Endothelial cell of umbilical vein (primary cell): ENCODE measurements at regions not wholly inside any gene's neighbourhood (a gene's known extent, or its start where the extent isn't known, plus 50 kb on each side); places are given as distances from the start of the nearest gene placed in this dataset.

Source experiments
- BruUV-seq: library from RNA; stranded (reverse); fragments of 400-500 nt; replicated peaks from 2 replicates; lab custom pipeline; 2021; lab: Mats Ljungman, UMichigan
- CTCF ChIA-PET: fragments of 300-600, 350-600 bp; sonication (Branson Sonifier 250); formaldehyde crosslinking; loops from one replicate; lab custom pipeline; 2021; ENCODE audit warnings: antibody characterized with exemption, inconsistent platforms; lab: Charles Lee
- POLR2A ChIA-PET: fragments of 300-600, 350-600 bp; sonication (Branson Sonifier 250); formaldehyde crosslinking; loops from one replicate; lab custom pipeline; 2021; ENCODE audit warnings: antibody characterized with exemption, inconsistent platforms; lab: Charles Lee
- DNase-seq: peaks from one replicate; pipeline ENCODE4 v3.0.0-alpha.2; 2011; ENCODE audit warnings: low read depth, low spot score
- FAIRE-seq: peaks from 2 replicates; lab custom pipeline; 2011; peaks lifted over from hg19 to GRCh38; lab: Jason Lieb, UNC
- H2AFZ ChIP-seq: 2 replicates; pipeline ENCODE4 v1.6.0; 2012; ENCODE audit warnings: low read depth, low read length, control low read depth, inconsistent platforms
- H3K27ac ChIP-seq: 2 replicates; pipeline ENCODE4 v1.5.1; 2011; ENCODE audit warnings: low read depth, mild to moderate bottlenecking, control low read depth, low read length, moderate library complexity; ENCODE audit not compliant: insufficient read depth
- H3K27me3 ChIP-seq, 2 experiments: 2 replicates each; pipeline versions ENCODE4 v1.6.0 to v1.6.1; 2011; ENCODE audit warnings: low read length in 2 of 2, mixed read lengths in 1 of 2; ENCODE audit not compliant: control insufficient read depth in 2 of 2, insufficient read depth in 2 of 2
- H3K36me3 ChIP-seq, 2 experiments: 2 replicates in 1 of 2; 3 replicates in 1 of 2; pipeline ENCODE4 v1.5.1; 2011; ENCODE audit warnings: low read length in 2 of 2, mild to moderate bottlenecking in 1 of 2, moderate library complexity in 1 of 2; ENCODE audit not compliant: control insufficient read depth in 2 of 2, insufficient read depth in 2 of 2; ENCODE audit errors: extremely low read depth in 1 of 2
- H3K4me1 ChIP-seq: 3 replicates; pipeline ENCODE4 v1.5.1; 2011; ENCODE audit warnings: mild to moderate bottlenecking, low read length; ENCODE audit not compliant: control insufficient read depth, insufficient read depth; ENCODE audit errors: extremely low read depth
- H3K4me2 ChIP-seq: 2 replicates; pipeline ENCODE4 v1.6.1; 2011; ENCODE audit warnings: low read length, control low read depth, mixed read lengths; ENCODE audit not compliant: insufficient read depth
- H3K4me3 ChIP-seq, 3 experiments: fragments of 200-600 bp in 1 of 3; sonication (generic), shearing (Covaris generic) in 1 of 3; replicated peaks in 1 of 3; 2 replicates each; pipeline ENCODE4 v1.5.1; 2011 to 2016; ENCODE audit warnings: control low read depth in 3 of 3, low read length in 3 of 3, mild to moderate bottlenecking in 2 of 3, inconsistent platforms in 1 of 3, low read depth in 1 of 3, moderate library complexity in 1 of 3; ENCODE audit not compliant: insufficient read depth in 1 of 3
- H3K79me2 ChIP-seq: 2 replicates; pipeline ENCODE4 v1.6.0; 2012; ENCODE audit warnings: low read length, inconsistent platforms; ENCODE audit not compliant: control insufficient read depth, insufficient read depth
- H3K9ac ChIP-seq: replicated peaks from 2 replicates; pipeline ENCODE3; 2011; ENCODE audit warnings: low read length, control low read depth; ENCODE audit not compliant: insufficient read depth; ENCODE audit errors: extremely low read depth
- H3K9me1 ChIP-seq: replicated peaks from 3 replicates; pipeline ENCODE4 v1.6.0; 2011; ENCODE audit warnings: mild to moderate bottlenecking, low read length; ENCODE audit not compliant: control insufficient read depth, insufficient read depth; ENCODE audit errors: extremely low read depth
- H3K9me3 ChIP-seq: replicated peaks from 2 replicates; pipeline ENCODE4 v1.5.1; 2012; ENCODE audit warnings: low read length, inconsistent platforms; ENCODE audit not compliant: control insufficient read depth, insufficient read depth
- H4K20me1 ChIP-seq: replicated peaks from 2 replicates; pipeline ENCODE3; 2011; ENCODE audit warnings: mild to moderate bottlenecking, low read length; ENCODE audit not compliant: control insufficient read depth, insufficient read depth; ENCODE audit errors: extremely low read depth
- EZH2 ChIP-seq: IDR thresholded peaks from 2 replicates; pipeline ENCODE4 v1.6.1; 2012; ENCODE audit warnings: borderline replicate concordance, low read depth, mild to moderate bottlenecking, moderate library complexity, low read length, inconsistent platforms; ENCODE audit not compliant: severe bottlenecking
- FOS ChIP-seq: IDR thresholded peaks from 2 replicates; pipeline ENCODE4 v1.6.1; 2011; ENCODE audit warnings: mild to moderate bottlenecking, low read length, moderate library complexity, borderline replicate concordance; ENCODE audit not compliant: insufficient read depth
- GATA2 ChIP-seq: IDR thresholded peaks from 2 replicates; pipeline ENCODE4 v1.7.0; 2011; ENCODE audit warnings: low read depth, mild to moderate bottlenecking, moderate library complexity, mixed read lengths, low read length; ENCODE audit not compliant: insufficient read length, insufficient read depth
- JUN ChIP-seq: IDR thresholded peaks from 2 replicates; pipeline ENCODE4 v1.6.1; 2011; ENCODE audit warnings: borderline replicate concordance, low read depth; ENCODE audit not compliant: insufficient read length, insufficient read depth
- MYC ChIP-seq: IDR thresholded peaks from one replicate; pipeline ENCODE4 v1.6.1; 2011; ENCODE audit warnings: mild to moderate bottlenecking, low read depth, low read length
- POLR2A ChIP-seq: IDR thresholded peaks from 2 replicates; pipeline ENCODE4 v1.6.1; 2012; ENCODE audit warnings: low read depth, mild to moderate bottlenecking, control low read depth, low read length
- POLR2AphosphoS5 ChIP-seq: IDR thresholded peaks from 2 replicates; pipeline ENCODE4 v1.6.1; 2012; ENCODE audit warnings: low read depth, mild to moderate bottlenecking, control low read depth, low read length, moderate library complexity; ENCODE audit not compliant: insufficient read depth
- dilution Hi-C: fragments of 300-500 bp; cut with MboI; formaldehyde crosslinking; loops from one replicate; pipeline ENCODE4 v1.15.0; 2019; ENCODE audit warnings: low sequenced_read_pairs; ENCODE audit not compliant: extremely low pct_ligation_motif_present
- intact Hi-C: fragments of 100-400 bp; cut with micrococcal nuclease; formaldehyde crosslinking; loops from one replicate; pipeline ENCODE4 v1.10.0; 2022
- TF ChIP-seq, protein P1 (sequence below): IDR thresholded peaks from 2 replicates; pipeline ENCODE4 v1.6.1; 2011; ENCODE audit not compliant: insufficient read depth, insufficient read length
- TF ChIP-seq, protein P2 (sequence below), 2 donors: IDR thresholded peaks; 1 replicate in 1 of 2; 2 replicates in 1 of 2; pipeline ENCODE4 v1.5.1; 2011; ENCODE audit warnings: low read length in 2 of 2, mild to moderate bottlenecking in 2 of 2, moderate library complexity in 2 of 2, control low read depth in 1 of 2, inconsistent platforms in 1 of 2, low read depth in 1 of 2; ENCODE audit not compliant: insufficient read depth in 1 of 2; ENCODE audit errors: extremely low read depth in 1 of 2

DNA sequence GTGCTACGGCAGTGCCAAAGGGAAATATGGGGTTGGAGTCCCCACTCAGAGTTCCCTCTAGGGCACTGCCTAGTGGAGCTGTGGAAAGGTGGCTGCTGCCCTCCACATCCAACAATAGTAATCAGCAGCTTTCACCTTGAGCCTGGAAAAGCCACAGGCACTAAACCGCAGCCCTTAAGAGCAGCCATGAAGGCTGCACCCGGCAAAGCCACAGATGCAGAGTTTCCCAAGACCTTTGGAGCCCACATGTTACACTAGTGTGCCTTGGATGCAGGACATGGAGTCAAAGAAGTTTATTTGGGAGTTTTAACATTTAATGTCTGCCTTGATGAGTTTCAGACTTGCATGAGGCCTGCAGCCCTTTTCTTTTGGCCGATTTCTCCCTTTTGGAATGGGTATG lies 91.4 kb upstream of the HSF2 start:
- dilution Hi-C loops (no loop called here), intact Hi-C loops (no loop called here)
- TF ChIP-seq, protein P1, sequence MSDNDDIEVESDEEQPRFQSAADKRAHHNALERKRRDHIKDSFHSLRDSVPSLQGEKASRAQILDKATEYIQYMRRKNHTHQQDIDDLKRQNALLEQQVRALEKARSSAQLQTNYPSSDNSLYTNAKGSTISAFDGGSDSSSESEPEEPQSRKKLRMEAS = no peak
- TF ChIP-seq POLR2AphosphoS5 = no peak
- TF ChIP-seq FOS = no peak
- TF ChIP-seq EZH2 = no peak
- TF ChIP-seq, protein P2, sequence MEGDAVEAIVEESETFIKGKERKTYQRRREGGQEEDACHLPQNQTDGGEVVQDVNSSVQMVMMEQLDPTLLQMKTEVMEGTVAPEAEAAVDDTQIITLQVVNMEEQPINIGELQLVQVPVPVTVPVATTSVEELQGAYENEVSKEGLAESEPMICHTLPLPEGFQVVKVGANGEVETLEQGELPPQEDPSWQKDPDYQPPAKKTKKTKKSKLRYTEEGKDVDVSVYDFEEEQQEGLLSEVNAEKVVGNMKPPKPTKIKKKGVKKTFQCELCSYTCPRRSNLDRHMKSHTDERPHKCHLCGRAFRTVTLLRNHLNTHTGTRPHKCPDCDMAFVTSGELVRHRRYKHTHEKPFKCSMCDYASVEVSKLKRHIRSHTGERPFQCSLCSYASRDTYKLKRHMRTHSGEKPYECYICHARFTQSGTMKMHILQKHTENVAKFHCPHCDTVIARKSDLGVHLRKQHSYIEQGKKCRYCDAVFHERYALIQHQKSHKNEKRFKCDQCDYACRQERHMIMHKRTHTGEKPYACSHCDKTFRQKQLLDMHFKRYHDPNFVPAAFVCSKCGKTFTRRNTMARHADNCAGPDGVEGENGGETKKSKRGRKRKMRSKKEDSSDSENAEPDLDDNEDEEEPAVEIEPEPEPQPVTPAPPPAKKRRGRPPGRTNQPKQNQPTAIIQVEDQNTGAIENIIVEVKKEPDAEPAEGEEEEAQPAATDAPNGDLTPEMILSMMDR (IDR thresholded peaks at IDR 0.05; ENCODE audit: extremely low read depth in 1 of 2, insufficient read depth in 1 of 2, low read depth in 1 of 2, low read length in 2 of 2) = no peak
- no peak for TF ChIP-seq JUN
- no peak for TF ChIP-seq GATA2
- TF ChIP-seq MYC = no peak
- no peak for TF ChIP-seq POLR2A
- Histone ChIP-seq H3K4me1 (no peaks in the 10 kb centered on the region), H3K9me1 (no peaks in the 10 kb centered on the region), H3K4me3 (no peak overlapping the region), H3K79me2 (no peaks in the 10 kb centered on the region), H3K27ac (no peak overlapping the region), H3K9ac (no peak overlapping the region), H3K4me2 (no peak overlapping the region), H2AFZ (no peak overlapping the region), H4K20me1 (no peaks in the 10 kb centered on the region), H3K36me3 (no peaks in the 10 kb centered on the region), H3K9me3 (no peaks in the 10 kb centered on the region), H3K27me3 (no peaks in the 10 kb centered on the region)
- BruUV-seq = no TSS peak
- FAIRE-seq (no peak), DNase-seq (no peak)
- CTCF ChIA-PET = no interaction called here
- POLR2A ChIA-PET = no interaction called here
